GM21447 (cell line): ENCODE measurements at regions not wholly inside any gene's neighbourhood (a gene's known extent, or its start where the extent isn't known, plus 50 kb on each side); places are given as distances from the start of the nearest gene placed in this dataset.
"Not testable (repeated sequence)": the region's sequence is repeated elsewhere in the genome, so short reads cannot be mapped to it uniquely, and the experiment has no call there.

Experiments used
- ATAC-seq: cut with Tn5 transposase; IDR thresholded peaks from one replicate; pipeline ENCODE4 v1.9.1; 2021; ENCODE audit not compliant: unreplicated experiment

GRCh38 chr14:53748691-53749090, 207.9 kb downstream of the BMP4 start:
- no peak for ATAC-seq

DNA sequence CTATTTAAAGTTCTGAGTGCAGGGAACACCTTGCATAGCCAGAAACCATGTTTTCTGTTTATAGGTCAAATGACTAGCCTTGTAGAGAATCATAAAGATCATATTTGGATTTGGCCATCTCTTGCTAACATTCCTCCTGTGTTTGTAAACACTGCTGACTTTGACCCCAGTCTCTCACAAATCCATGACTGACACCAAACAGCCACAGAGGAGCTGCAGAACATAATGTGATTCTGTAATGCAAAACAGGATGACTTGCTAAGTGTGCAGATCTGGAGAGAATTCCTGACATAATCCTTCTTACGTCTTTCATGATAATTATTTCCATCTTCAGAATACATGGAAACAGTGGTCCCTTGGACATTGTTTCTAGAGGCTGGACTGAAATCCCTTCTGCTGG, 211.8 kb downstream of the BMP4 start:
- ATAC-seq = no peak

DNA sequence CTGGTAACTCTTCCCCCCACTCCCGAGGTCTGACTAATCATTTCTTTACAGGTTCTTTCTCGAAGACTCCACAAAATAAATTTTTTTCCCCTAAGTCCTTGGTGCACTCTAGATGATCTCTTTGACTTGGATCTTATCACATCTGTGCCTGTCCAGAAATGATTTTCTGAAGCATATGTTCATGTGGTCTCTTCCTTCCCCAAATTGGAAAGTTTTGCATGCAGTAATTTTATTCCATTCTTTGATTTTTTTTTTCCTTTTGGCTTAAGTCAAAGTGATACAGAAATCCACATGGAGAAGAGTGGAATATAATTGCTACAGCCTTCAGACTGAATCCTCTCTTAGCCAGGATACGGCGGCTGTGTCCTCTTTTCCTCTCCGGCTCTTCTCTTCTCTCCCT, 213.3 kb downstream of the BMP4 start:
- no peak for ATAC-seq

- ATAC-seq = no peak
Measured at GRCh38 chr14:53742233-53742620, 214.4 kb downstream of the BMP4 start.

- ATAC-seq = no peak
Measured at GRCh38 chr14:53741479-53742232, 215.0 kb downstream of the BMP4 start.

DNA sequence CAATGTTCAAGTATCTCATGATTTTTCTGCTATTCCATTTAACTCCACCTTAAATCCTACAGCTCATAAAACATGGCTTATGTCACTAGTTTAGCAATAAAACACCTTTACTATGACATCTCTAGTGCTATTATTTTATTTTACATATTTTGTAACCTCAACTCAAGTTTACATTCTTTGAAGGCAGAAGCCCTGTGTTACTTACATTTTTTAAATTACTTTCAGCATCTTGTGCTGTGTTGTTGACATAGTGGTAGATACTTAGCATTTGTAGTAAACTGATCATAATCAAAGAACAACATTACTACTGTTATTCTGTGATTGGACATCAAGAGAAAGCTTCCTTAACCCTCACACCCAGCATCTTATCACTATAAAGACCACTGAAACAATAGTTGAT, 216.1 kb downstream of the BMP4 start:
- ATAC-seq = no peak

DNA sequence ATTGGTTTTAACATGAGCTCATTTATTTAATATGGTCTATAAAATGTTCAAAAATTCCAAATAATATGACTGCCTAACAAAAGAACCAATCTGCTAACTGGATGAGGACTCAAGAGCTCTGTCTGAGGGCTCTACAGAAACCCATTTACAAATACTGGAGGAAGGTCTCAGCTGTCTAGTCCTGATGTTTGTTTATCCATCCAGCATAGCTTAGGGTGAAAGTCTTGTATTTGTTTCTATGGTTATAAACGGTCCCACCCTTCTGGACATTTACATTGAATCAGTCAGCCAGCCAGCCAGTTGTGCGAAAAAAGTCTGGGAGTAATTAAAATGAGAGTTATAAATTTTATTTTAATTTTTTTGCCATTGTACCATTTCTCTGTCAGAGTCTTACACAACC, 220.7 kb downstream of the BMP4 start:
- ATAC-seq = no peak

DNA sequence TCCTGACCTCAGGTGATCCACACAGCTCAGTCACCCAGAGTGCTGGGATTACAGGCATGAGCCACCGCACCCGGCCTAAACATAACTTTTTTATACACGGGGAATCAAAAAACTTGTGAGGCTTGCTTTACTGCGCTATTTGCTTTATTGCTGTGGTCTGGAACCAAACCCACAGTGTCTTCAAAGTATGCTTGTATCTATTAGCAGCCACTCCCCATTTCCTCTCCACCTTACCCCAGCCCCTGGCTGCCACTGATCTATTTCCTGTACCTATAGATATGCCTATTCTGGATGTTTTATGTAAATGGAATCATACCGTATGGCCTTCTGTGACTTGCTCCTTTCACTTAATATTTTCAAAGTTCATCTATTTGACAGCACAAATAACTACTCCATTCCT, 233.4 kb downstream of the BMP4 start:
- ATAC-seq = no peak

DNA sequence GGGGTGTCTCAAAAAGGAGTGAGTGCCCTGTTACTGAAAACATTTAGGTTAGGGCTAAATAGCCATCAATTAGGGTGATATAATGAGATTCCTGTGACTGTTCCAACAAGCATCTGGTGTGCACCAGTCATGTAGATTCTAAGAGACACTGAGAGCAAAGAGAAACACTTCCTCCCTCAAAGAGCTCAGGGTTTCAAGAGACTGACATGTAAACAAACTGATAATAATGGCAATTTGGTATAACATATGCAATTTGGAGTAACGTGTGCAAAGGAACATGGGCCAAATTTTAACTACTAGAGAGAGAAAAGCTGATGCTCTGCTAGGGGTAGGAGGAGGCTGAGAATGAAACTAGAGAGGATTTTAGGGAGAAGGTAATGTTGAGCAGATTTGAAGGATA, 237.1 kb downstream of the BMP4 start:
- ATAC-seq = no peak

- ATAC-seq = no peak
Measured at GRCh38 chr14:53716578-53716977, 240.0 kb downstream of the BMP4 start.

- no peak for ATAC-seq
Measured at GRCh38 chr14:53715193-53715721, 241.4 kb downstream of the BMP4 start.

- ATAC-seq = no peak
Measured at GRCh38 chr14:53714495-53715192, 242.0 kb downstream of the BMP4 start.

GRCh38 chr14:53712901-53713300, 243.7 kb downstream of the BMP4 start:
- not testable (repeated sequence) for ATAC-seq

DNA sequence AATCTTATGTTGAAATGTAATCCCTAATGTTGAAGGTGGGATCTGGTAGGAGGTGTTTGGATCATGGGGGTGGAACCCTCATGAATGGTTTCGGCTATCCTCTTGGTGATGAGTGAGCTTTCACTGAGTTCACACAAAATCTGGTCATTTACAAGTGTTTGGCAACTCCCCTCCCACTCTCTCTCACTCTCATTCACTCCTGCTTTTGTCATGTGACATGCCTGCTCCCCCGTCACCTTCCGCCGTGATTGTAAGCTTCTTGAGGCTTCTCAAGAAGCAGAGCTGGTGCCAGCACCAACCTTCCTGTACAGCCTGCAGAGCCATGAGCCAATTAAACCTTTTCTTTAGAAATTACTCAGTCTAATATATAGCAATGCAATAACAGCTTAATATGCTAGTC, 245.4 kb downstream of the BMP4 start:
- ATAC-seq = no peak

- no peak for ATAC-seq
Measured at GRCh38 chr14:53710615-53711014, 246.0 kb downstream of the BMP4 start.

DNA sequence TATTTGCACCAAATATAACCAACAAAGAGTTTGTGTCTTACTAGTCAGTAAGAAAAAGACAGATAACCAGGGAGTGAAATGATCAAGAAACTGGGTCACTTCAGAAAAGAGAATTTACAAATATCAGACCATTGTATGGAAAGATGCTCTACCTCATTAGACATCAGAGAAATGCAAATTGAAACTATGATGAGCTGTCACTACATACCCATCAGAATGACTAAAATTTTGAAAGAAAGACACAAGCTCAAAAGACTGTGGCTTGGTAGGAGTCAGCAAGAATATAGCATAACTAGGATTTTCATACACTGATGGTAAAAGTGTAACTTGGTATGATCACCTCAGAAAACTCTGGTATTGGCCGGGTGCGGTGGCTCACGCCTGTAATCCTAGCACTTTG, 247.2 kb downstream of the BMP4 start:
- no peak for ATAC-seq

GRCh38 chr14:53703457-53703856, 253.2 kb downstream of the BMP4 start:
- ATAC-seq = no peak

DNA sequence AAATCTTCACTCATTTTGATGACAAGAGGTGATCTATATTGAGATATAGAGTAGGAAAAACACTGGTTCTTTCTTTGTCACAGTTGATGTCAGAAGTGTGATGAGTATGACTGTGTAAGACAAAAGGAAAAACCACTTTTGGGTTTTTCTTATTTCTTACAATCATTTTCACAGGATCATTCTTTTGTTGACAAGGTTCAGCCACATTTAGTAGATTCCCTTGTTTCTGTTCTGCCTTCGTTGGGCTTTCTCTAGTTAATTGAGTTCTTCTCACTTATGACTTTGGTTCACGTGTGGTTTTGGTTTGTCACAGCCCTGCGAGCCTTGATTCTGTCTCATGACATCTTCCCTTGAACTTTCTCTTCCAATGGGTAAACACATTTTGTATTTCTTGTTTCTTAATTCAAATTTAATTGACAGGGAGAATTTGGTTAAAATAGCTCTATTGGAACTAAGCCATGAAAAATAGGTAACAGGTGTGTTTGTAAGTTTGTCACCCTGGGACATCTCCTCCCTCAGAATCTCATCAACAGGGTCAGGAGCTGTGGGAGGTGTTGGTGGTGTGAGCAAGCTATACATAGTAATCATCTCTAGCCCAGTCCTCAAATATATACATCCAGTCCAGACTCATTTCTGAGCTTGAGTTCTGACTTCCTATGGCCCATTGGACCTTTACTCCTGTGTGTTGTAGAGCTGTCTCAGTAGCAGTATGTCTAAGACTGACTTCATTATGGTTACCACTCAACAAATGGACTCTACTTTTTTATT, 255.3 kb downstream of the BMP4 start:
- ATAC-seq = peak; percentile 59

DNA sequence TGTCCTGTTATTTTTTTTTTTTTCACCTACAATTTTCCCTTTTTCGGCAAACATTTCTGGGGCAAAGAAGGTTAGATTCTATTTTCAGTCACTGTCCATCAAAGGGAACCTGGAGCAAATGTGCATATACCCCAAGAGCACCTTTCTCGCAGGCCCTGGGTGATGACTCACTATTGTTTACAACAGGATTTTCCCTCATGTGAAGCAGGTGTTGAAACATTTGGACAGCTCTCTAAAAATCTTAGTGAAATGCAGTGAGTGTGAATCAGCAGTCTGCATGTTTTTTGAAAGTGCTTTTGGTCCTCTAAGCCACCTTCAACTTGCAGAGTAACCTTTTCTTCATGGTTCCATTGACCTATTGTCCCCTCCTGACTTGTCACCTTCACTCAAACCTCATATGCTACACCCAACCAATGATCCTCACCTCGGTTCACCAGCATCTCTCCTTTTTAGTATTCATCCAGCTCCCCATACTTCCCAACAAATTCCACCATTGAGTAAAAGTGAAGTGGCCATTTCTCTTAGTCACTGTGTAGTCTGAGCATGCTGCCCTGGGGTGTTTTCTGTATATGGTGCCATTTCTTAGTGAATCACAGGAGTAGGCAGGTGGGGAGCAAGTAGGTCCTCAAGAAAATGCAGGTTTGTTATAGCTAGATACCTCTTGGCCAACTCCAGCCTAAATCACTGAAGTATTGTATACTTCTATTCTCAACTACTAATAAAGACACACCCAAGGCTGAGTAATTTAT, 260.2 kb downstream of the BMP4 start:
- no peak for ATAC-seq

- no peak for ATAC-seq
Measured at GRCh38 chr14:53695692-53696214, 260.9 kb downstream of the BMP4 start.

GRCh38 chr14:53692885-53693284, 263.7 kb downstream of the BMP4 start:
- ATAC-seq = no peak
